IMR-90 (cell line): ENCODE measurements at regions not wholly inside any gene's neighbourhood (a gene's known extent, or its start where the extent isn't known, plus 50 kb on each side); places are given as distances from the start of the nearest gene placed in this dataset.

Experiments
- ATAC-seq: fragments of 200-7000 bp; cut with Tn5 transposase; 2 replicates; pipeline ENCODE4 v1.9.1; 2020; ENCODE audit warnings: low read depth, mild to moderate bottlenecking, moderate library complexity
- BruUV-seq: library from RNA; stranded (reverse); fragments of 400-500 nt; replicated peaks from 2 replicates; lab custom pipeline; 2021; lab: Mats Ljungman, UMichigan
- CTCF ChIA-PET: fragments of 300-600 bp; formaldehyde crosslinking; extraction: SDS; loops from one replicate; lab custom pipeline; 2021; ENCODE audit warnings: antibody characterized with exemption; lab: Yijun Ruan, JAX
- POLR2A ChIA-PET: fragments of 300-600 bp; sonication (Branson Sonifier 250); formaldehyde crosslinking; loops from one replicate; lab custom pipeline; 2022; ENCODE audit warnings: antibody characterized with exemption; ENCODE audit not compliant: unreplicated experiment; lab: Charles Lee
- DNase-seq: peaks from one replicate; pipeline ENCODE4 v3.0.0; 2013
- H2AFZ ChIP-seq: replicated peaks from 2 replicates; pipeline ENCODE3; 2013; ENCODE audit warnings: low read length, mild to moderate bottlenecking; ENCODE audit not compliant: poor library complexity
- H2AK5ac ChIP-seq: 2 replicates; pipeline ENCODE4 v1.6.1; 2013; ENCODE audit warnings: low read depth, low read length, inconsistent platforms
- H2AK9ac ChIP-seq: replicated peaks from 2 replicates; pipeline ENCODE3; 2013; ENCODE audit warnings: mild to moderate bottlenecking, low read depth, low read length, moderate library complexity; ENCODE audit not compliant: poor library complexity
- H2BK120ac ChIP-seq: 2 replicates; pipeline ENCODE4 v1.6.1; 2013; ENCODE audit warnings: low read depth, low read length, inconsistent platforms
- H2BK15ac ChIP-seq: 3 replicates; pipeline ENCODE4 v1.6.1; 2013; ENCODE audit warnings: low read depth, low read length, inconsistent platforms
- H2BK20ac ChIP-seq: 2 replicates; pipeline ENCODE4 v1.6.1; 2013; ENCODE audit warnings: low read depth, mild to moderate bottlenecking, inconsistent platforms, low read length, moderate library complexity
- H2BK5ac ChIP-seq: 2 replicates; pipeline ENCODE4 v1.6.1; 2013; ENCODE audit warnings: mild to moderate bottlenecking, low read depth, low read length, inconsistent platforms; ENCODE audit not compliant: poor library complexity, severe bottlenecking
- H3K14ac ChIP-seq: replicated peaks from 2 replicates; pipeline ENCODE4 v1.6.1; 2013; ENCODE audit warnings: low read depth, low read length, inconsistent platforms
- H3K18ac ChIP-seq: 2 replicates; pipeline ENCODE4 v1.6.1; 2013; ENCODE audit warnings: low read depth, low read length, control low read depth
- H3K23ac ChIP-seq: 2 replicates; pipeline ENCODE4 v1.6.1; 2013; ENCODE audit warnings: low read depth, low read length, inconsistent platforms
- H3K27ac ChIP-seq: 2 replicates; pipeline ENCODE4 v1.5.1; 2013; ENCODE audit warnings: mild to moderate bottlenecking, control low read depth, low read length; ENCODE audit not compliant: insufficient read depth
- H3K27me3 ChIP-seq: 2 replicates; pipeline ENCODE4 v1.6.1; 2013; ENCODE audit warnings: low read length; ENCODE audit not compliant: control insufficient read depth, insufficient read depth
- H3K36me3 ChIP-seq: 2 replicates; pipeline ENCODE4 v1.6.1; 2013; ENCODE audit warnings: low read length, mixed read lengths; ENCODE audit not compliant: control insufficient read depth, insufficient read depth
- H3K4ac ChIP-seq: 2 replicates; pipeline ENCODE4 v1.6.1; 2013; ENCODE audit warnings: low read depth, low read length, inconsistent platforms
- H3K4me1 ChIP-seq: 2 replicates; pipeline ENCODE4 v1.6.1; 2013; ENCODE audit warnings: low read length, mixed read lengths; ENCODE audit not compliant: control insufficient read depth, insufficient read depth
- H3K4me2 ChIP-seq: 2 replicates; pipeline ENCODE4 v1.6.1; 2013; ENCODE audit warnings: low read depth, mild to moderate bottlenecking, control low read depth, low read length, moderate library complexity
- H3K4me3 ChIP-seq: 2 replicates; pipeline ENCODE4 v1.5.1; 2013; ENCODE audit warnings: low read depth, mild to moderate bottlenecking, control low read depth, low read length, moderate library complexity; ENCODE audit not compliant: insufficient read depth
- H3K56ac ChIP-seq: 2 replicates; pipeline ENCODE4 v1.6.1; 2013; ENCODE audit warnings: low read length, inconsistent platforms; ENCODE audit not compliant: insufficient read depth; ENCODE audit errors: extremely low read depth
- H3K79me1 ChIP-seq, 2 experiments: 2 replicates each; pipeline ENCODE4 v1.6.1; 2013; ENCODE audit warnings: low read length in 2 of 2, inconsistent platforms in 1 of 2, low read depth in 1 of 2
- H3K9ac ChIP-seq: 2 replicates; pipeline ENCODE4 v1.6.1; 2013; ENCODE audit warnings: low read depth, low read length, control low read depth
- H3K9me1 ChIP-seq: 2 replicates; pipeline ENCODE4 v1.6.1; 2013; ENCODE audit warnings: low read length, inconsistent platforms; ENCODE audit not compliant: insufficient read depth
- H3K9me3 ChIP-seq: 2 replicates; pipeline ENCODE4 v1.6.1; 2013; ENCODE audit warnings: low read length; ENCODE audit not compliant: control insufficient read depth, insufficient read depth
- H4K20me1 ChIP-seq: 2 replicates; pipeline ENCODE4 v1.6.1; 2013; ENCODE audit warnings: low read length, inconsistent platforms; ENCODE audit not compliant: insufficient read depth
- H4K5ac ChIP-seq: 2 replicates; pipeline ENCODE4 v1.6.1; 2013; ENCODE audit warnings: mild to moderate bottlenecking, low read depth, low read length, control low read depth
- H4K8ac ChIP-seq, 2 experiments: 2 replicates each; pipeline ENCODE4 v1.6.1; 2013; ENCODE audit warnings: low read depth in 2 of 2, low read length in 2 of 2, control low read depth in 1 of 2, inconsistent platforms in 1 of 2
- H4K91ac ChIP-seq: 2 replicates; pipeline ENCODE4 v1.6.1; 2013; ENCODE audit warnings: low read depth, low read length, inconsistent platforms; ENCODE audit not compliant: insufficient read depth
- BHLHE40 ChIP-seq: fragments of 150-350 bp; IDR thresholded peaks from 2 replicates; pipeline ENCODE4 v1.6.1; 2016; ENCODE audit warnings: mild to moderate bottlenecking, low read depth, low read length
- CHD1 ChIP-seq: IDR thresholded peaks from 2 replicates; pipeline ENCODE4 v1.6.1; 2012; ENCODE audit warnings: low read depth, low read length, improper control_type of control experiment
- FOS ChIP-seq: fragments of 150-350 bp; IDR thresholded peaks from 2 replicates; pipeline ENCODE4 v1.6.1; 2016; ENCODE audit warnings: low read depth, low read length
- MAFK ChIP-seq: IDR thresholded peaks from 2 replicates; pipeline ENCODE4 v1.6.1; 2012; ENCODE audit warnings: low read depth, low read length, improper control_type of control experiment
- MXI1 ChIP-seq: IDR thresholded peaks from 2 replicates; pipeline ENCODE4 v1.6.1; 2012; ENCODE audit warnings: low read depth, mild to moderate bottlenecking, low read length, moderate library complexity, borderline replicate concordance
- NFE2L2 ChIP-seq: fragments of 150-350 bp; IDR thresholded peaks from 2 replicates; pipeline ENCODE4 v1.6.1; 2016; ENCODE audit warnings: low read depth, mild to moderate bottlenecking, low read length
- POLR2A ChIP-seq: IDR thresholded peaks from 2 replicates; pipeline ENCODE4 v1.6.1; 2012; ENCODE audit warnings: mild to moderate bottlenecking, low read depth, low read length
- RAD21 ChIP-seq: IDR thresholded peaks from 2 replicates; pipeline ENCODE4 v1.6.1; 2012; ENCODE audit warnings: low read length, improper control_type of control experiment
- RCOR1 ChIP-seq: IDR thresholded peaks from 2 replicates; pipeline ENCODE4 v1.6.1; 2012; ENCODE audit warnings: mild to moderate bottlenecking, low read length, improper control_type of control experiment; ENCODE audit not compliant: insufficient replicate concordance
- RFX5 ChIP-seq: IDR thresholded peaks from 2 replicates; pipeline ENCODE4 v1.8.0; 2012; ENCODE audit warnings: low read depth, mild to moderate bottlenecking, low read length, moderate library complexity
- SMC3 ChIP-seq: fragments of 150-350 bp; IDR thresholded peaks from 2 replicates; pipeline ENCODE4 v1.6.1; 2016; ENCODE audit warnings: low read depth, mild to moderate bottlenecking, antibody characterized with exemption, low read length, moderate library complexity
- WGBS, 2 experiments: methylation state at CpG; one replicate each; pipeline versions ENCODE4 v1.1.5 to v1.1.7; 2013; ENCODE audit warnings: missing lambda C conversion rate in 2 of 2; ENCODE audit not compliant: insufficient read length in 1 of 2; ENCODE audit errors: extremely low coverage in 2 of 2; 5-methylcytosine and 5-hydroxymethylcytosine counted together
- dilution Hi-C: fragments of 300-500 bp; cut with HindIII; formaldehyde crosslinking; loops from one replicate; pipeline ENCODE4 v1.14.3; 2018; ENCODE audit warnings: low sequenced_read_pairs; ENCODE audit not compliant: unreplicated experiment
- in situ Hi-C: fragments of 300-500 bp; cut with MboI; formaldehyde crosslinking; loops from 3 replicates; pipeline ENCODE4 v1.14.3; 2019; ENCODE audit warnings: low sequenced_read_pairs, inconsistent platforms, mixed read lengths
- intact Hi-C: fragments of 100-400 bp; cut with micrococcal nuclease; formaldehyde crosslinking; loops from 2 replicates; pipeline ENCODE4 v1.10.0; 2022
- TF ChIP-seq, protein P1 (sequence below): fragments of 150-350 bp; IDR thresholded peaks from 2 replicates; pipeline ENCODE4 v1.6.1; 2017; ENCODE audit warnings: mild to moderate bottlenecking, antibody characterized with exemption, low read length, low read depth
- TF ChIP-seq, protein P2 (sequence below): fragments of 150-350 bp; IDR thresholded peaks from 2 replicates; pipeline ENCODE4 v1.6.1; 2016; ENCODE audit warnings: low read depth, mild to moderate bottlenecking, low read length, moderate library complexity, borderline replicate concordance
- TF ChIP-seq, protein P3 (sequence below): conservative IDR thresholded peaks from 2 replicates; pipeline ENCODE4 v1.5.1; 2012; ENCODE audit warnings: mild to moderate bottlenecking, low read depth, low read length, improper control_type of control experiment

DNA sequence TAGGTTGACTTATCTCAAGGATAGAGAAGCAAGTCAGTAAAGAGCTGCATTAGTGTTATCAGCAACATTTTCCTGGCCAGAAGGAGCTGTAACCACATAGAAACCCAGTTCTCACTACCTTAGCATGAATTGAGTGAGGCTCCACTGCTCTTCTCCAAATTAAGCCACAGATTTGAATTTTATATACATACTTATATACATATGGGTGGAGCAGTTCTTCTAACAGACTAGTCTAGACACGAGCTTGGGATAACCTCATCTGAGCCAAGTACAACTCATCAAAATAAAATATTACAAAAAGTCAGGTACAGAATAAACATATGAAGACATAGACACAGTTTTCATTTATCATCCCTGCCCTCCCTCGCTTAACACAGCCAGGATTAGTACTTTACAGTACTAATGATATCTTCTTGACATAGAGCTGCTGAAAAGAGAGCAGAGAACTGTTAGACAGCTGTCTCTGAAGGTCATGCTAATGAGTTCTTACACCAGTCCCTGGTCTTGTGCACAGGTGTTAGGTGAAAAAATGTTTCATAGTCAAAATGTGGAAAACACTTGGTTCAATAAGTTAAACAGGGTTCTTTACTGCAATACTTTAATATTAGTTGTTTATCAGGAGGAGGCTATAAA, 147.4 kb upstream of the HTR1E start:
- Histone ChIP-seq H2BK120ac (no peak overlapping the region), H4K8ac (no peak overlapping the region), H3K36me3 (no peaks in the 10 kb centered on the region), H2AK5ac (no peak overlapping the region), H2AK9ac (no peak overlapping the region), H3K9me1 (no peaks in the 10 kb centered on the region), H2BK20ac (no peak overlapping the region), H3K14ac (no peak overlapping the region), H3K9ac (no peak overlapping the region), H2BK15ac (no peak overlapping the region), H3K23ac (no peak overlapping the region), H3K79me1 (no peaks in the 10 kb centered on the region), H2AFZ (no peak overlapping the region), H3K9me3 (no peaks in the 10 kb centered on the region; the same call in 1 of the 2 replicates), H4K5ac (no peak overlapping the region), H4K91ac (no peak overlapping the region), H3K27me3 (no peaks in the 10 kb centered on the region), H3K4me3 (no peak overlapping the region), H3K27ac (no peak overlapping the region), H3K56ac (no peak overlapping the region), H3K18ac (no peak overlapping the region), H3K4me1 (no peaks in the 10 kb centered on the region), H4K20me1 (no peaks in the 10 kb centered on the region), H3K4ac (no peak overlapping the region), H3K4me2 (no peak overlapping the region), H2BK5ac (no peak overlapping the region)
- WGBS, 2 experiments: no CpG with 5 or more reads among the region's 2 CpGs
- DNase-seq: no peak
- ATAC-seq: no peak
- dilution Hi-C loops (no loop called here), intact Hi-C loops (no loop called here), in situ Hi-C loops (no loop called here)
- ChIA-PET CTCF (no interaction called here), POLR2A (no interaction called here)
- no TSS peak for BruUV-seq
- no peak for TF ChIP-seq POLR2A
- TF ChIP-seq RCOR1: no peak
- TF ChIP-seq, protein P1, sequence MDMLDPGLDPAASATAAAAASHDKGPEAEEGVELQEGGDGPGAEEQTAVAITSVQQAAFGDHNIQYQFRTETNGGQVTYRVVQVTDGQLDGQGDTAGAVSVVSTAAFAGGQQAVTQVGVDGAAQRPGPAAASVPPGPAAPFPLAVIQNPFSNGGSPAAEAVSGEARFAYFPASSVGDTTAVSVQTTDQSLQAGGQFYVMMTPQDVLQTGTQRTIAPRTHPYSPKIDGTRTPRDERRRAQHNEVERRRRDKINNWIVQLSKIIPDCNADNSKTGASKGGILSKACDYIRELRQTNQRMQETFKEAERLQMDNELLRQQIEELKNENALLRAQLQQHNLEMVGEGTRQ: no peak
- TF ChIP-seq MXI1: no peak
- TF ChIP-seq CHD1: no peak
- TF ChIP-seq, protein P2, sequence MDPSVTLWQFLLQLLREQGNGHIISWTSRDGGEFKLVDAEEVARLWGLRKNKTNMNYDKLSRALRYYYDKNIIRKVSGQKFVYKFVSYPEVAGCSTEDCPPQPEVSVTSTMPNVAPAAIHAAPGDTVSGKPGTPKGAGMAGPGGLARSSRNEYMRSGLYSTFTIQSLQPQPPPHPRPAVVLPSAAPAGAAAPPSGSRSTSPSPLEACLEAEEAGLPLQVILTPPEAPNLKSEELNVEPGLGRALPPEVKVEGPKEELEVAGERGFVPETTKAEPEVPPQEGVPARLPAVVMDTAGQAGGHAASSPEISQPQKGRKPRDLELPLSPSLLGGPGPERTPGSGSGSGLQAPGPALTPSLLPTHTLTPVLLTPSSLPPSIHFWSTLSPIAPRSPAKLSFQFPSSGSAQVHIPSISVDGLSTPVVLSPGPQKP: no peak
- TF ChIP-seq NFE2L2: no peak
- no peak for TF ChIP-seq RFX5
- TF ChIP-seq SMC3: no peak
- TF ChIP-seq MAFK: no peak
- no peak for TF ChIP-seq BHLHE40
- TF ChIP-seq RAD21: no peak
- no peak for TF ChIP-seq FOS
- TF ChIP-seq, protein P3, sequence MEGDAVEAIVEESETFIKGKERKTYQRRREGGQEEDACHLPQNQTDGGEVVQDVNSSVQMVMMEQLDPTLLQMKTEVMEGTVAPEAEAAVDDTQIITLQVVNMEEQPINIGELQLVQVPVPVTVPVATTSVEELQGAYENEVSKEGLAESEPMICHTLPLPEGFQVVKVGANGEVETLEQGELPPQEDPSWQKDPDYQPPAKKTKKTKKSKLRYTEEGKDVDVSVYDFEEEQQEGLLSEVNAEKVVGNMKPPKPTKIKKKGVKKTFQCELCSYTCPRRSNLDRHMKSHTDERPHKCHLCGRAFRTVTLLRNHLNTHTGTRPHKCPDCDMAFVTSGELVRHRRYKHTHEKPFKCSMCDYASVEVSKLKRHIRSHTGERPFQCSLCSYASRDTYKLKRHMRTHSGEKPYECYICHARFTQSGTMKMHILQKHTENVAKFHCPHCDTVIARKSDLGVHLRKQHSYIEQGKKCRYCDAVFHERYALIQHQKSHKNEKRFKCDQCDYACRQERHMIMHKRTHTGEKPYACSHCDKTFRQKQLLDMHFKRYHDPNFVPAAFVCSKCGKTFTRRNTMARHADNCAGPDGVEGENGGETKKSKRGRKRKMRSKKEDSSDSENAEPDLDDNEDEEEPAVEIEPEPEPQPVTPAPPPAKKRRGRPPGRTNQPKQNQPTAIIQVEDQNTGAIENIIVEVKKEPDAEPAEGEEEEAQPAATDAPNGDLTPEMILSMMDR: no peak
